HuH-7.5 (cell line): ENCODE measurements at regions not wholly inside any gene's neighbourhood (a gene's known extent, or its start where the extent isn't known, plus 50 kb on each side); places are given as distances from the start of the nearest gene placed in this dataset.

ENCODE experiments used
- DNase-seq: peaks from one replicate; pipeline ENCODE4 v3.0.0; 2011; ENCODE audit warnings: low spot score

- DNase-seq: no peak
Observed at GRCh38 chr4:130183766-130184165, 1087.8 kb downstream of the C4orf33 start.

- DNase-seq: no peak
Observed at GRCh38 chr4:130185123-130185522, 1089.2 kb downstream of the C4orf33 start.

GRCh38 chr4:130186931-130187330 is 1091.0 kb downstream of the C4orf33 start:
- DNase-seq: no peak

DNA sequence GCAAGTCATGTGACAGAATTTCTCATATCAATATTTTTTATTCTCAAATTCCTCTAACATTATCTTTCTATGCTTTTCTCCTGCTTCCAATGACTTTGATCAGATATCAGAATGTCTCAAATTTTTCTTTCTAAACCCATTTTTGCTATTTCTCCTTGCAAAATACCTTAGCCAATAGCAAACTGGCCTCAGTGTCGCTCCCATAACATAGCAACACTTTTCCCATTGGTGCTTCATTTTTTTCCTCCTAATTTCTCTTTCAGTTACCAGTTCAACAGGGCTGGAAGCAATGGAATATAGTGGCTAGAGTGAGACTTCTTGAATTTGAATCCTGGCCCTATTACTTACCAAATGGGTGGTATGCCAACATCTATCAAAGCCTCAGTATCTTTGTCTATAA is 1091.6 kb downstream of the C4orf33 start:
- DNase-seq: no peak

GRCh38 chr4:130192787-130193186 is 1096.8 kb downstream of the C4orf33 start:
- no peak for DNase-seq

DNA sequence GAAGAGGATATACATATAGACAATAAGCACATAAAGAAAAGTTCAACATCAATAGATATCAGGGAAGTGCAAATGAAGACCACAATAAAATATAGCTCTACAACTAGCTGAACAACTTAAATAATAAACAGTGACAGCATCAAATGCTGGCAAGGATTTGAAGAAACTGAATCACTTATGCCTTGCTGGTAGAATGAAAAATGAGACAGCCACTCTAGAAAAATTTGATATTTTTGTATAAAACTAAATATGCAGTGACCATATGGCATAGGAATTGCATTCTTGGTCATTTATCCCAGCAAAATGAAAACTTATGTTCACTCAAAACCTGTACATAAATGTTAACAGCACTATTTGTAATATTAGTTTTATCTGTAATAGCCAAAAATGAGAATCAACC is 1102.0 kb downstream of the C4orf33 start:
- DNase-seq: no peak

DNA sequence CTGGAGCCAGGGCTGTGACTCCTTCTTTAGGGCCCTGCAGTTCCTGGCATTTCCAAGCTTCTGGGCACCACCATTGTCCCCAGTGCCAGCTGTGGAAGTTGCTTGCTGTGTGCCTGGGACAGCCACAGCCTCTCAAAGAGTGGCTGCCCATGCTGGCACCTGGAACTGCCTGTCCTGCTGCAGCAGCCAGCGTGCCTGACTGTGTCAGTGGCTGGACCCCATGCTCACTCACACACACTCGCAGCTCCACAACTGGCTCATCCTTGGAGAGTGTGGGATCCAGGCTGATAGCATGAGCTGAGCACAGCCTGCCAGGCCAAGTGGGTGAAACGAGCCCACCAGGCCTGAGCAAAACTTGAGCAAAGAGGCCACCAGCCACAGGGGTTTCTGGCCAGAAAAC is 1107.6 kb downstream of the C4orf33 start:
- DNase-seq: no peak

- DNase-seq: no peak
Observed at GRCh38 chr4:130210864-130211263, 1114.9 kb downstream of the C4orf33 start.

- DNase-seq: no peak
Observed at GRCh38 chr4:130214268-130214667, 1118.3 kb downstream of the C4orf33 start.

DNA sequence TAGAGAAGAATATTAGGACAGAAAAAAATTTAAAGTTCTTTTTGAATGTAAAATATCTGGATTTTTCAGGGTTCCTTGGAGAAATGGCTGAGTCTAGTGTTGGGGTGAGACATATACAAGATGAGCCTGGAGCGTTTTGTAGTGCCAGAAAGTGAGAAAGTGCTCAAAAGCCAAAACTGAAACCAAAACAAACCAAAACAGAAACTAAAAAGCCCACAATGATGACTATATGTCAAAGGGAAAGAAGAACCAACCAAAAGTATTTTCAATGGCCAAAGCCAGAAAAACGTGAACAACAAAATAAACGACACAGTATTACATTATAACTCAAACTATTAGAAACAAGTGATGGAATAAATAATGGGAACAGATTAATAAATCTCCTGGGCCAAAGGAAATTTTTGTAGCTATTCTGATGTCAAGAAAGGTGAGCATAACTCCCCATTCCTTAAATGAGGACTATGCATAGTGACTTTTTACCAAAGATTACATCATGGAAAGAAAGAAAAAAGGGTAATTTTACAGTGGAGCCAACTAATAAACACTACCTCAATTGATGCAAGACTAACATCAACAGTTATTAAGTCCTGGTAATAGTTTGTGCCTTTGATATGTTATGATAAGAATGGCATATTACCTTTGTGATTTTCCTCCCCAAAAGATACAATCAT is 1137.6 kb downstream of the C4orf33 start:
- DNase-seq: no peak

DNA sequence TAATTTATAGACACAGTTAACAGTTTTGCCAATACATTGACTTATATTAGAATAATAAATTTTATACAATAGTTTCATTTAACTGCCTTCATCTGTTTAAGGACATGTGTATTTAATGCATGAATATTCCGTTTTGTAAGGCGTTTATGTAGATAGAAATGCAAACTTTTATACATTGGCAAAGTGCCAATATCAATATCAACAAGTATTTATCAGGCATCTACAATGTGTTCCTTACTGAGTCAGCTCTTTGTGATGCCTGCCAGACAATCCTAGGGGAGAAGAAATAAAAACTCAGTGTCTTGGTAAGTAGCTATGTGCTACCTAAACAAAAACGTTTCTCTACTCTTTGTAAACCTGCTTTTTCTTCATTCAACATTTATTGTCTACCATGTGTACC is 1142.2 kb downstream of the C4orf33 start:
- no peak for DNase-seq

GRCh38 chr4:130249002-130249401 is 1153.0 kb downstream of the C4orf33 start:
- no peak for DNase-seq

- no peak for DNase-seq
Observed at GRCh38 chr4:130257271-130257670, 1161.3 kb downstream of the C4orf33 start.

DNA sequence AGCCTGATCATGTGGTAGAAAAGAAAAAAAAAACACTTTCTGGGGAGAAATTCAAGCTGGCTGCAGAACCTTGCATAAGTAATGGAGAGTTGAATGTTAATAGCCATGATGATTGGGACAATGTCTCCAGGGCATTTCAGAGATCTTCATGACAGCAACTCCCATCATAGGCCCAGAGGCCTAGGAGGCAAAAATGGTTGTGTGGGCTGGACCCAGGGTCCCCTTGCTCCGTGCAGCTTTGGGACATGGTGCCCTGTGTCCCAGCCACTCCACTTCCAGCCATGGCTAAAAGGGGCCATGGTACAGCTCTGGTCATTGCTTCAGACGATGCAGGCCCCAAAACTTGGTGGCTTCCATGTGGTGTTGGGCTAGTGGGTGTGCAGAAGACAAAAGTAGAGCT is 1170.9 kb downstream of the C4orf33 start:
- no peak for DNase-seq

GRCh38 chr4:130288576-130288975 is 1192.6 kb downstream of the C4orf33 start:
- no peak for DNase-seq

GRCh38 chr4:130293692-130294091 is 1197.7 kb downstream of the C4orf33 start:
- no peak for DNase-seq

GRCh38 chr4:130296448-130296847 is 1200.5 kb downstream of the C4orf33 start:
- DNase-seq: no peak

DNA sequence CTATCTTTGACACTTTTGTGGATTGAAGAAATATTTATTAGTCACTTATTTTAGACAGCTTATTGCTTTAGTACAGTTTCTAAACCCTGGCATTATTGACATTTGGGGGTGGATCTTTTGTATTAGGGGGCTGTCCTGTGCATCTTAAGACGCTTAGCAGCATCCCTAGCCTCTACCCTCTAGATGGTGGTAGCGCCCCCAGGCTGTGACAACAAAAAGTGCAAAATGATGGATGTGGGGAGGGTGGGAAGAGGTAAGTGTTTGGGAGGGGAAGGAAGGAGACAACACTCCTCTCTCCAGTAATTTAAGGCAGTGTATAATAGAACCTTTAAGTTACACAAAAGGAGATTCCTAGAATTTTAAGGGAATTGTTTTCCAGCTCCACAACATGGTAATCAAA is 1210.6 kb downstream of the C4orf33 start:
- no peak for DNase-seq

GRCh38 chr4:130309221-130309620 is 1213.3 kb downstream of the C4orf33 start:
- no peak for DNase-seq

GRCh38 chr4:130322439-130322838 is 1226.5 kb downstream of the C4orf33 start:
- DNase-seq: no peak

GRCh38 chr4:130329036-130329435 is 1233.1 kb downstream of the C4orf33 start:
- DNase-seq: no peak

DNA sequence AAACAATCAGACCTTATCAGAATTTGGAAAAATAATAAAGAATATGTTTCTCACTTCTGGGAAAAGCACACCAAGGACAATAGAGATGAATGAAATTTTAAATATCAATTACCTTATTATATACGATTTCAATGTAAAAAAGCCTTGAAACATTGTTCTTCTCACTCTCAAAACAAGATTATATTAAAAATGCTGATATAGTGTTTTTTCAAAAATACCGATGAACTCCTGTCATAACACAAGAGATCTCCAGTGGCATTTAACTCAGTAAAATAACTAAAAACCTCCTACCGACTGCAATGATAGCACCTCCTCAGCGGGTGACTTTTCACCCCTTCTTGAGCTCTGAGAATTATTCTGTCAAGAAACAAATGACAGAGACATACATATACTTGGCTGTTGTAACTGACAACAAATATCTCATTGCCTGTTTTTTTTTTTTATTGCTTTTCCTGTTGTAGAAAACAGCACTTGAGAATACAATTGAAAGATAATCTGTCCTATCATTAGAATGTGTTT is 1237.3 kb downstream of the C4orf33 start:
- DNase-seq: no peak

- no peak for DNase-seq
Observed at GRCh38 chr4:130335417-130336194, 1239.7 kb downstream of the C4orf33 start.
